NCI-H1092 treated with DMSO at 0.1 percent for 48 hours (cell line): ENCODE measurements at regions not wholly inside any gene's neighbourhood (a gene's known extent, or its start where the extent isn't known, plus 50 kb on each side); places are given as distances from the start of the nearest gene placed in this dataset.

Experiments
- DNase-seq: peaks from one replicate; lab custom pipeline; 2025; lab: John Stamatoyannopoulos, UW

GRCh38 chr18:6609666-6610264 is 119.8 kb upstream of the ARHGAP28 start:
- no peak for DNase-seq

GRCh38 chr18:6610466-6610865 is 119.0 kb upstream of the ARHGAP28 start:
- no peak for DNase-seq

GRCh38 chr18:6613581-6613980 is 115.9 kb upstream of the ARHGAP28 start:
- no peak for DNase-seq

GRCh38 chr18:6614952-6615351 is 114.6 kb upstream of the ARHGAP28 start:
- DNase-seq, result no peak

- DNase-seq, result no peak
These were observed 112.5 kb upstream of the ARHGAP28 start for GRCh38 chr18:6616981-6617380.

- no peak for DNase-seq
These were observed 108.1 kb upstream of the ARHGAP28 start for GRCh38 chr18:6621437-6621836.

GRCh38 chr18:6623278-6623677 is 106.2 kb upstream of the ARHGAP28 start:
- no peak for DNase-seq

- no peak for DNase-seq
These were observed 105.2 kb upstream of the ARHGAP28 start for GRCh38 chr18:6624271-6624660.

- no peak for DNase-seq
These were observed 104.7 kb upstream of the ARHGAP28 start for GRCh38 chr18:6624661-6625311.

GRCh38 chr18:6625481-6625880 is 104.0 kb upstream of the ARHGAP28 start:
- no peak for DNase-seq

GRCh38 chr18:6626457-6626856 is 103.1 kb upstream of the ARHGAP28 start:
- no peak for DNase-seq

GRCh38 chr18:6627645-6628044 is 101.9 kb upstream of the ARHGAP28 start:
- DNase-seq, result no peak

GRCh38 chr18:6628187-6628586 is 101.3 kb upstream of the ARHGAP28 start:
- DNase-seq, result no peak

- no peak for DNase-seq
These were observed 99.8 kb upstream of the ARHGAP28 start for GRCh38 chr18:6629635-6630140.

GRCh38 chr18:6633310-6633709 is 96.2 kb upstream of the ARHGAP28 start:
- DNase-seq, result no peak

GRCh38 chr18:6636091-6636490 is 93.4 kb upstream of the ARHGAP28 start:
- DNase-seq, result no peak

GRCh38 chr18:6638447-6638846 is 91.1 kb upstream of the ARHGAP28 start:
- no peak for DNase-seq

GRCh38 chr18:6639305-6639704 is 90.2 kb upstream of the ARHGAP28 start:
- DNase-seq, result no peak

- no peak for DNase-seq
These were observed 84.5 kb upstream of the ARHGAP28 start for GRCh38 chr18:6644836-6645627.

GRCh38 chr18:6646801-6647200 is 82.7 kb upstream of the ARHGAP28 start:
- no peak for DNase-seq

GRCh38 chr18:6648581-6648980 is 80.9 kb upstream of the ARHGAP28 start:
- DNase-seq, result no peak

GRCh38 chr18:6649421-6650126 is 79.9 kb upstream of the ARHGAP28 start:
- DNase-seq, result no peak
